ENCODE measurements at regions not wholly inside any gene's neighbourhood (a gene's known extent, or its start where the extent isn't known, plus 50 kb on each side); places are given as distances from the start of the nearest gene placed in this dataset.

DNA sequence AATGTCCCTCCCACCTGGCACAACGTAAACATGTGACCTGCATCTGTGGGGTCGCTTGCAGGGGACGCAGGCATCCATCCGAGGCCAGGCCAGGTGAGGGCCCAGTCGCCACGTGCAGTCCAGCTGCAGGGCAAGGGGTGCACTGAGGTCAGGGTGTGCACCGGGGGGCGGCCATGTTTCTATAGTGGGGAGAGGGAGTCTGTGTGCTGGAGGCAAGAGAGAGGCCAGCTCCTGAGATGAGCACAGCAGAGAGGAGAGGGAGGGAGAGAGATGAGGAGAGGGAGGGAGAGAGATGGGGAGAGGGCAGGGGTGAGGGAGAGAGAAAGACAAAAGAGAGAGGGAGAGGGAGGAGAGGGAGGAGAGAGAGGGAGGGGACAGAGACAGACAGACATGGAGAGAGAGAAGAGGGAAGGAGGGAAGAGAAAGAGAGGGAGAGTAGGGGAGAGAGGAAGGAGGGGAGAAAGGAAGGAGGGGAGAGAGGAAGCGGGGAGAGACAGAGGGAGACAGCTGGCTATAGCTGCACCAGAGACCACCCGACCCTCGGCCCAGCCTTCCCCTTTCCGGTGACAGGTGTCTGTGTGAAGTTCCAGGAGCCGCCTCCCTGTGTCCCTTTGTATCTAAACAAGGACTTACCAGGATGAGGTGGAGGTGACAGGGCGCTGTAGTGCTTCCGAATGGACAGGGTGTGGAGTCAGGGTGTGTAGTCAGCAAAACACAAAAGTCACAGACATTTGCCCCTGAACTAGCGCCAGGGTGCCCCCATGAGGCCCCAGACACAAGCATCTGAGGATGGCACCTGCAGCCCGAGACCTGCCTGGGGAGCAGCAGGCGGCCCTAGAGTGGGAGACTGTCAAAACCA is 68.7 kb downstream of the ADRA2C start:
- TF ChIP-seq, protein P1, sequence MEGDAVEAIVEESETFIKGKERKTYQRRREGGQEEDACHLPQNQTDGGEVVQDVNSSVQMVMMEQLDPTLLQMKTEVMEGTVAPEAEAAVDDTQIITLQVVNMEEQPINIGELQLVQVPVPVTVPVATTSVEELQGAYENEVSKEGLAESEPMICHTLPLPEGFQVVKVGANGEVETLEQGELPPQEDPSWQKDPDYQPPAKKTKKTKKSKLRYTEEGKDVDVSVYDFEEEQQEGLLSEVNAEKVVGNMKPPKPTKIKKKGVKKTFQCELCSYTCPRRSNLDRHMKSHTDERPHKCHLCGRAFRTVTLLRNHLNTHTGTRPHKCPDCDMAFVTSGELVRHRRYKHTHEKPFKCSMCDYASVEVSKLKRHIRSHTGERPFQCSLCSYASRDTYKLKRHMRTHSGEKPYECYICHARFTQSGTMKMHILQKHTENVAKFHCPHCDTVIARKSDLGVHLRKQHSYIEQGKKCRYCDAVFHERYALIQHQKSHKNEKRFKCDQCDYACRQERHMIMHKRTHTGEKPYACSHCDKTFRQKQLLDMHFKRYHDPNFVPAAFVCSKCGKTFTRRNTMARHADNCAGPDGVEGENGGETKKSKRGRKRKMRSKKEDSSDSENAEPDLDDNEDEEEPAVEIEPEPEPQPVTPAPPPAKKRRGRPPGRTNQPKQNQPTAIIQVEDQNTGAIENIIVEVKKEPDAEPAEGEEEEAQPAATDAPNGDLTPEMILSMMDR (IDR thresholded peaks at IDR 0.05; ENCODE audit: poor library complexity, severe bottlenecking) = no peak
- TF ChIP-seq RAD21 (conservative IDR thresholded peaks at IDR 0.05) (no peak), POLR2AphosphoS5 (IDR thresholded peaks at IDR 0.05) (no peak), EZH2 (IDR thresholded peaks at IDR 0.05; ENCODE audit: borderline replicate concordance, insufficient read depth, low read length, poor library complexity, severe bottlenecking) (no peak), SMC3 (conservative IDR thresholded peaks at IDR 0.05; ENCODE audit: poor library complexity) (no peak), TAF1 (IDR thresholded peaks at IDR 0.05; ENCODE audit: low read depth) (no peak)
